SU-DHL-6 (cell line): ENCODE measurements at regions not wholly inside any gene's neighbourhood (a gene's known extent, or its start where the extent isn't known, plus 50 kb on each side); places are given as distances from the start of the nearest gene placed in this dataset.

Experiments
- EZH2phosphoT487 ChIP-seq: fragments of 200-600 bp; sonication (generic), shearing (Covaris generic); conservative IDR thresholded peaks from 2 replicates; pipeline ENCODE4 v1.6.1; 2018; ENCODE audit warnings: mild to moderate bottlenecking, antibody characterized with exemption, low read length, moderate library complexity, mixed read lengths
- TF ChIP-seq, protein P1 (sequence below): fragments of 200-600 bp; sonication (generic); IDR thresholded peaks from one replicate; pipeline ENCODE4 v1.5.1; 2017; ENCODE audit warnings: antibody characterized with exemption, mild to moderate bottlenecking, low read length, moderate library complexity; ENCODE audit not compliant: insufficient read depth, poor library complexity, severe bottlenecking

GRCh38 chr2:42999856-43000241, 207.5 kb upstream of the HAAO start:
- TF ChIP-seq, protein P1, sequence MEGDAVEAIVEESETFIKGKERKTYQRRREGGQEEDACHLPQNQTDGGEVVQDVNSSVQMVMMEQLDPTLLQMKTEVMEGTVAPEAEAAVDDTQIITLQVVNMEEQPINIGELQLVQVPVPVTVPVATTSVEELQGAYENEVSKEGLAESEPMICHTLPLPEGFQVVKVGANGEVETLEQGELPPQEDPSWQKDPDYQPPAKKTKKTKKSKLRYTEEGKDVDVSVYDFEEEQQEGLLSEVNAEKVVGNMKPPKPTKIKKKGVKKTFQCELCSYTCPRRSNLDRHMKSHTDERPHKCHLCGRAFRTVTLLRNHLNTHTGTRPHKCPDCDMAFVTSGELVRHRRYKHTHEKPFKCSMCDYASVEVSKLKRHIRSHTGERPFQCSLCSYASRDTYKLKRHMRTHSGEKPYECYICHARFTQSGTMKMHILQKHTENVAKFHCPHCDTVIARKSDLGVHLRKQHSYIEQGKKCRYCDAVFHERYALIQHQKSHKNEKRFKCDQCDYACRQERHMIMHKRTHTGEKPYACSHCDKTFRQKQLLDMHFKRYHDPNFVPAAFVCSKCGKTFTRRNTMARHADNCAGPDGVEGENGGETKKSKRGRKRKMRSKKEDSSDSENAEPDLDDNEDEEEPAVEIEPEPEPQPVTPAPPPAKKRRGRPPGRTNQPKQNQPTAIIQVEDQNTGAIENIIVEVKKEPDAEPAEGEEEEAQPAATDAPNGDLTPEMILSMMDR, result no peak
- no peak for TF ChIP-seq EZH2phosphoT487
